IMR-90 (cell line): ENCODE measurements at regions not wholly inside any gene's neighbourhood (a gene's known extent, or its start where the extent isn't known, plus 50 kb on each side); places are given as distances from the start of the nearest gene placed in this dataset.

Experiments
- ATAC-seq: fragments of 200-7000 bp; cut with Tn5 transposase; 2 replicates; pipeline ENCODE4 v1.9.1; 2020; ENCODE audit warnings: low read depth, mild to moderate bottlenecking, moderate library complexity
- BruUV-seq: library from RNA; stranded (reverse); fragments of 400-500 nt; replicated peaks from 2 replicates; lab custom pipeline; 2021; lab: Mats Ljungman, UMichigan
- CTCF ChIA-PET: fragments of 300-600 bp; formaldehyde crosslinking; extraction: SDS; loops from one replicate; lab custom pipeline; 2021; ENCODE audit warnings: antibody characterized with exemption; lab: Yijun Ruan, JAX
- POLR2A ChIA-PET: fragments of 300-600 bp; sonication (Branson Sonifier 250); formaldehyde crosslinking; loops from one replicate; lab custom pipeline; 2022; ENCODE audit warnings: antibody characterized with exemption; ENCODE audit not compliant: unreplicated experiment; lab: Charles Lee
- DNase-seq: peaks from one replicate; pipeline ENCODE4 v3.0.0; 2013
- H2AFZ ChIP-seq: replicated peaks from 2 replicates; pipeline ENCODE3; 2013; ENCODE audit warnings: low read length, mild to moderate bottlenecking; ENCODE audit not compliant: poor library complexity
- H2AK5ac ChIP-seq: 2 replicates; pipeline ENCODE4 v1.6.1; 2013; ENCODE audit warnings: low read depth, low read length, inconsistent platforms
- H2AK9ac ChIP-seq: replicated peaks from 2 replicates; pipeline ENCODE3; 2013; ENCODE audit warnings: mild to moderate bottlenecking, low read depth, low read length, moderate library complexity; ENCODE audit not compliant: poor library complexity
- H2BK120ac ChIP-seq: 2 replicates; pipeline ENCODE4 v1.6.1; 2013; ENCODE audit warnings: low read depth, low read length, inconsistent platforms
- H2BK15ac ChIP-seq: 3 replicates; pipeline ENCODE4 v1.6.1; 2013; ENCODE audit warnings: low read depth, low read length, inconsistent platforms
- H2BK20ac ChIP-seq: 2 replicates; pipeline ENCODE4 v1.6.1; 2013; ENCODE audit warnings: low read depth, mild to moderate bottlenecking, inconsistent platforms, low read length, moderate library complexity
- H2BK5ac ChIP-seq: 2 replicates; pipeline ENCODE4 v1.6.1; 2013; ENCODE audit warnings: mild to moderate bottlenecking, low read depth, low read length, inconsistent platforms; ENCODE audit not compliant: poor library complexity, severe bottlenecking
- H3K14ac ChIP-seq: replicated peaks from 2 replicates; pipeline ENCODE4 v1.6.1; 2013; ENCODE audit warnings: low read depth, low read length, inconsistent platforms
- H3K18ac ChIP-seq: 2 replicates; pipeline ENCODE4 v1.6.1; 2013; ENCODE audit warnings: low read depth, low read length, control low read depth
- H3K23ac ChIP-seq: 2 replicates; pipeline ENCODE4 v1.6.1; 2013; ENCODE audit warnings: low read depth, low read length, inconsistent platforms
- H3K27ac ChIP-seq: 2 replicates; pipeline ENCODE4 v1.5.1; 2013; ENCODE audit warnings: mild to moderate bottlenecking, control low read depth, low read length; ENCODE audit not compliant: insufficient read depth
- H3K27me3 ChIP-seq: 2 replicates; pipeline ENCODE4 v1.6.1; 2013; ENCODE audit warnings: low read length; ENCODE audit not compliant: control insufficient read depth, insufficient read depth
- H3K36me3 ChIP-seq: 2 replicates; pipeline ENCODE4 v1.6.1; 2013; ENCODE audit warnings: low read length, mixed read lengths; ENCODE audit not compliant: control insufficient read depth, insufficient read depth
- H3K4ac ChIP-seq: 2 replicates; pipeline ENCODE4 v1.6.1; 2013; ENCODE audit warnings: low read depth, low read length, inconsistent platforms
- H3K4me1 ChIP-seq: 2 replicates; pipeline ENCODE4 v1.6.1; 2013; ENCODE audit warnings: low read length, mixed read lengths; ENCODE audit not compliant: control insufficient read depth, insufficient read depth
- H3K4me2 ChIP-seq: 2 replicates; pipeline ENCODE4 v1.6.1; 2013; ENCODE audit warnings: low read depth, mild to moderate bottlenecking, control low read depth, low read length, moderate library complexity
- H3K4me3 ChIP-seq: 2 replicates; pipeline ENCODE4 v1.5.1; 2013; ENCODE audit warnings: low read depth, mild to moderate bottlenecking, control low read depth, low read length, moderate library complexity; ENCODE audit not compliant: insufficient read depth
- H3K56ac ChIP-seq: 2 replicates; pipeline ENCODE4 v1.6.1; 2013; ENCODE audit warnings: low read length, inconsistent platforms; ENCODE audit not compliant: insufficient read depth; ENCODE audit errors: extremely low read depth
- H3K79me1 ChIP-seq, 2 experiments: 2 replicates each; pipeline ENCODE4 v1.6.1; 2013; ENCODE audit warnings: low read length in 2 of 2, inconsistent platforms in 1 of 2, low read depth in 1 of 2
- H3K9ac ChIP-seq: 2 replicates; pipeline ENCODE4 v1.6.1; 2013; ENCODE audit warnings: low read depth, low read length, control low read depth
- H3K9me1 ChIP-seq: 2 replicates; pipeline ENCODE4 v1.6.1; 2013; ENCODE audit warnings: low read length, inconsistent platforms; ENCODE audit not compliant: insufficient read depth
- H3K9me3 ChIP-seq: 2 replicates; pipeline ENCODE4 v1.6.1; 2013; ENCODE audit warnings: low read length; ENCODE audit not compliant: control insufficient read depth, insufficient read depth
- H4K20me1 ChIP-seq: 2 replicates; pipeline ENCODE4 v1.6.1; 2013; ENCODE audit warnings: low read length, inconsistent platforms; ENCODE audit not compliant: insufficient read depth
- H4K5ac ChIP-seq: 2 replicates; pipeline ENCODE4 v1.6.1; 2013; ENCODE audit warnings: mild to moderate bottlenecking, low read depth, low read length, control low read depth
- H4K8ac ChIP-seq, 2 experiments: 2 replicates each; pipeline ENCODE4 v1.6.1; 2013; ENCODE audit warnings: low read depth in 2 of 2, low read length in 2 of 2, control low read depth in 1 of 2, inconsistent platforms in 1 of 2
- H4K91ac ChIP-seq: 2 replicates; pipeline ENCODE4 v1.6.1; 2013; ENCODE audit warnings: low read depth, low read length, inconsistent platforms; ENCODE audit not compliant: insufficient read depth
- CEBPB ChIP-seq: IDR thresholded peaks from 2 replicates; pipeline ENCODE4 v1.6.1; 2012; ENCODE audit warnings: low read depth, low read length, improper control_type of control experiment
- MAFK ChIP-seq: IDR thresholded peaks from 2 replicates; pipeline ENCODE4 v1.6.1; 2012; ENCODE audit warnings: low read depth, low read length, improper control_type of control experiment
- MAZ ChIP-seq: IDR thresholded peaks from 2 replicates; pipeline ENCODE4 v1.6.1; 2012; ENCODE audit warnings: low read depth, mild to moderate bottlenecking, low read length, improper control_type of control experiment, moderate library complexity, borderline replicate concordance
- MXI1 ChIP-seq: IDR thresholded peaks from 2 replicates; pipeline ENCODE4 v1.6.1; 2012; ENCODE audit warnings: low read depth, mild to moderate bottlenecking, low read length, moderate library complexity, borderline replicate concordance
- RAD21 ChIP-seq: IDR thresholded peaks from 2 replicates; pipeline ENCODE4 v1.6.1; 2012; ENCODE audit warnings: low read length, improper control_type of control experiment
- RCOR1 ChIP-seq: IDR thresholded peaks from 2 replicates; pipeline ENCODE4 v1.6.1; 2012; ENCODE audit warnings: mild to moderate bottlenecking, low read length, improper control_type of control experiment; ENCODE audit not compliant: insufficient replicate concordance
- SMC3 ChIP-seq: fragments of 150-350 bp; IDR thresholded peaks from 2 replicates; pipeline ENCODE4 v1.6.1; 2016; ENCODE audit warnings: low read depth, mild to moderate bottlenecking, antibody characterized with exemption, low read length, moderate library complexity
- WGBS, 2 experiments: methylation state at CpG; one replicate each; pipeline versions ENCODE4 v1.1.5 to v1.1.7; 2013; ENCODE audit warnings: missing lambda C conversion rate in 2 of 2; ENCODE audit not compliant: insufficient read length in 1 of 2; ENCODE audit errors: extremely low coverage in 2 of 2; 5-methylcytosine and 5-hydroxymethylcytosine counted together
- dilution Hi-C: fragments of 300-500 bp; cut with HindIII; formaldehyde crosslinking; loops from one replicate; pipeline ENCODE4 v1.14.3; 2018; ENCODE audit warnings: low sequenced_read_pairs; ENCODE audit not compliant: unreplicated experiment
- in situ Hi-C: fragments of 300-500 bp; cut with MboI; formaldehyde crosslinking; loops from 3 replicates; pipeline ENCODE4 v1.14.3; 2019; ENCODE audit warnings: low sequenced_read_pairs, inconsistent platforms, mixed read lengths
- intact Hi-C: fragments of 100-400 bp; cut with micrococcal nuclease; formaldehyde crosslinking; loops from 2 replicates; pipeline ENCODE4 v1.10.0; 2022
- TF ChIP-seq, protein P1 (sequence below): fragments of 150-350 bp; IDR thresholded peaks from 2 replicates; pipeline ENCODE4 v1.6.1; 2017; ENCODE audit warnings: mild to moderate bottlenecking, antibody characterized with exemption, low read length, low read depth
- TF ChIP-seq, protein P2 (sequence below): conservative IDR thresholded peaks from 2 replicates; pipeline ENCODE4 v1.5.1; 2012; ENCODE audit warnings: mild to moderate bottlenecking, low read depth, low read length, improper control_type of control experiment

GRCh38 chr12:66036317-66036716, 94.2 kb downstream of the LLPH start (continued):
- no peak for TF ChIP-seq RCOR1

DNA sequence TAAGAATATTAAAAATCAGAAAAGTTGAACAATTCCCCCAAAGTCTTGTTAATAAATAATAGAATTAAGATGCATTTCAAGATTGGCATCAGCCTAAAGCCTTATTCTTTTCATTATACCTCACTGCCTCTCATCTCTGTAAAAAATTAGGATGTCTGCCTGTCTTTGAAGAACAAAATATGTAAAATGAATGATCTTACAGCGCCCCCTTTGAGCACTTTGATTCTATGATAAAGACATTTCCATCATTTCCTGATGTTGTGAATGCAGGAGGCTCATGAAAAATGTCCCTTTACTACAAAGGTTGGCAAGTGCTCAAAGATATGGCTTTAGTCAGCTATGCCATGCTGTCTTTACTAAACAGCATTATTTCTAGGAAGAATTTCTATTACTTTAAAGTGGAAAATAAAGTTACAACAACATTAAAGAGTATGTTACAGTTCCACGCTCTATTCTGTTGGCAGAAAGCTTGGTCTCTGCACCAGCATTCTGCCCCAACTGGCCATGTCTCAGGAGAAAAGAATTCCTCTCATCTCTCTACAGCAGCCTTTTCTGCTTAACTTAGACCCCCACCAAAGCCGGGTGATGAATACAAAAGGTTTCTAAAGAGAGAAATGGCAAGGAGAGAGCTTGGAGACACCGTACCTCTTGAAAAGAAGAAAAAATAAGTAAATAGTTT, 95.1 kb downstream of the LLPH start:
- Histone ChIP-seq H3K23ac (0 out of 2 replicates have a peak overlapping the region, but pooled peaks have one; percentile 21), H4K91ac (no peak overlapping the region), H3K4me2 (no peak overlapping the region), H3K4me3 (no peak overlapping the region), H4K5ac (peak overlapping the region; percentile 26; the same call in 1 of the 2 replicates), H3K14ac (no peak overlapping the region), H2BK120ac (peak overlapping the region; percentile 75; the same call in 1 of the 2 replicates), H2BK20ac (peak overlapping the region; percentile 49; the same call in 1 of the 2 replicates), H4K20me1 (no peaks in the 10 kb centered on the region), H2AFZ (no peak overlapping the region), H4K8ac (0 out of 4 replicates have a peak overlapping the region, but pooled peaks of 1 of the 2 experiments have one; percentile 29), H2BK5ac (no peak overlapping the region), H3K18ac (no peak overlapping the region; the same call in 1 of the 2 replicates), H3K9me1 (peaks cover 3% of the 10 kb centered on the region), H3K9ac (no peak overlapping the region), H3K79me1 (0 out of 4 replicates have a peak, but pooled peaks cover 0 to 2% of the 10 kb centered on the region in 2 experiments), H3K27me3 (no peaks in the 10 kb centered on the region), H3K27ac (no peak overlapping the region), H3K4ac (peak overlapping the region; percentile 34; the same call in 1 of the 2 replicates), H3K56ac (no peak overlapping the region), H3K36me3 (no peaks in the 10 kb centered on the region), H2AK9ac (no peak overlapping the region), H2AK5ac (no peak overlapping the region), H2BK15ac (0 out of 3 replicates have a peak overlapping the region, but pooled peaks have one; percentile 39), H3K9me3 (no peaks in the 10 kb centered on the region), H3K4me1 (peaks cover 6% of the 10 kb centered on the region)
- TF ChIP-seq SMC3 (peak; percentile 25; the same call in 1 of the 2 replicates), MXI1 (no peak), CEBPB (no peak), MAFK (no peak), RAD21 (peak; percentile 53), MAZ (no peak)
- TF ChIP-seq, protein P1, sequence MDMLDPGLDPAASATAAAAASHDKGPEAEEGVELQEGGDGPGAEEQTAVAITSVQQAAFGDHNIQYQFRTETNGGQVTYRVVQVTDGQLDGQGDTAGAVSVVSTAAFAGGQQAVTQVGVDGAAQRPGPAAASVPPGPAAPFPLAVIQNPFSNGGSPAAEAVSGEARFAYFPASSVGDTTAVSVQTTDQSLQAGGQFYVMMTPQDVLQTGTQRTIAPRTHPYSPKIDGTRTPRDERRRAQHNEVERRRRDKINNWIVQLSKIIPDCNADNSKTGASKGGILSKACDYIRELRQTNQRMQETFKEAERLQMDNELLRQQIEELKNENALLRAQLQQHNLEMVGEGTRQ, result no peak
- TF ChIP-seq, protein P2, sequence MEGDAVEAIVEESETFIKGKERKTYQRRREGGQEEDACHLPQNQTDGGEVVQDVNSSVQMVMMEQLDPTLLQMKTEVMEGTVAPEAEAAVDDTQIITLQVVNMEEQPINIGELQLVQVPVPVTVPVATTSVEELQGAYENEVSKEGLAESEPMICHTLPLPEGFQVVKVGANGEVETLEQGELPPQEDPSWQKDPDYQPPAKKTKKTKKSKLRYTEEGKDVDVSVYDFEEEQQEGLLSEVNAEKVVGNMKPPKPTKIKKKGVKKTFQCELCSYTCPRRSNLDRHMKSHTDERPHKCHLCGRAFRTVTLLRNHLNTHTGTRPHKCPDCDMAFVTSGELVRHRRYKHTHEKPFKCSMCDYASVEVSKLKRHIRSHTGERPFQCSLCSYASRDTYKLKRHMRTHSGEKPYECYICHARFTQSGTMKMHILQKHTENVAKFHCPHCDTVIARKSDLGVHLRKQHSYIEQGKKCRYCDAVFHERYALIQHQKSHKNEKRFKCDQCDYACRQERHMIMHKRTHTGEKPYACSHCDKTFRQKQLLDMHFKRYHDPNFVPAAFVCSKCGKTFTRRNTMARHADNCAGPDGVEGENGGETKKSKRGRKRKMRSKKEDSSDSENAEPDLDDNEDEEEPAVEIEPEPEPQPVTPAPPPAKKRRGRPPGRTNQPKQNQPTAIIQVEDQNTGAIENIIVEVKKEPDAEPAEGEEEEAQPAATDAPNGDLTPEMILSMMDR, result peak; percentile 56
- ChIA-PET CTCF (interaction anchor here (0.7 to 1.5 kb wide), 4 partner anchors 12 to 70 kb away, joined by 3 to 5 read pairs (median 3); no protein-coding TSS in a partner anchor), POLR2A (no interaction called here)
- dilution Hi-C loops (no loop called here), intact Hi-C loops (loop anchor here (5.0 kb wide), 3 partner anchors 208 to 728 kb away; no protein-coding TSS in a partner anchor), in situ Hi-C loops (no loop called here)
- DNase-seq (peak; percentile 61), ATAC-seq (0 out of 2 replicates have a peak, but pooled peaks have one; percentile 24)
- no CpG with 5 or more reads among the region's 4 CpGs for WGBS, 2 experiments
- BruUV-seq, result no TSS peak
